Thymus (tissue), 11 donors: ENCODE measurements at regions not wholly inside any gene's neighbourhood (a gene's known extent, or its start where the extent isn't known, plus 50 kb on each side); places are given as distances from the start of the nearest gene placed in this dataset.

Experiments
- DNase-seq, 9 donors: peaks; one replicate each; pipeline ENCODE4 v3.0.0-alpha.2; 2013; ENCODE audit warnings: low spot score in 9 of 9, low read depth in 6 of 9, missing footprints in 1 of 9
- H3K27ac ChIP-seq, 2 donors: one replicate each; pipeline ENCODE4 v1.5.1; 2013; ENCODE audit warnings: control low read depth in 1 of 2, low read depth in 1 of 2, low read length in 1 of 2, mild to moderate bottlenecking in 1 of 2, moderate library complexity in 1 of 2
- H3K27me3 ChIP-seq, 2 donors: one replicate each; pipeline ENCODE4 v1.5.1; 2013; ENCODE audit warnings: low read length in 1 of 2; ENCODE audit not compliant: control insufficient read depth in 2 of 2, insufficient read depth in 1 of 2
- H3K36me3 ChIP-seq, 2 donors: one replicate each; pipeline ENCODE4 v1.5.1; 2013; ENCODE audit warnings: low read length in 1 of 2, mild to moderate bottlenecking in 1 of 2, moderate library complexity in 1 of 2; ENCODE audit not compliant: control insufficient read depth in 2 of 2, insufficient read depth in 2 of 2
- H3K4me1 ChIP-seq, 2 donors: one replicate each; pipeline ENCODE4 v1.5.1; 2013; ENCODE audit warnings: low read length in 2 of 2; ENCODE audit not compliant: control insufficient read depth in 2 of 2, insufficient read depth in 2 of 2
- H3K4me3 ChIP-seq, 2 donors: one replicate each; pipeline ENCODE4 v1.5.1; 2013; ENCODE audit warnings: low read length in 2 of 2, control low read depth in 1 of 2, mild to moderate bottlenecking in 1 of 2
- H3K9me3 ChIP-seq, 2 donors: one replicate each; pipeline ENCODE4 v1.5.1; 2013; ENCODE audit warnings: low read length in 1 of 2, mild to moderate bottlenecking in 1 of 2; ENCODE audit not compliant: control insufficient read depth in 2 of 2, insufficient read depth in 1 of 2
- WGBS: extraction: QIAGEN DNeasy Blood & Tissue Kit; methylation state at CpG from one replicate; pipeline ENCODE4 v1.1.7; 2013; 5-methylcytosine and 5-hydroxymethylcytosine counted together
- donor health status: healthy.

DNA sequence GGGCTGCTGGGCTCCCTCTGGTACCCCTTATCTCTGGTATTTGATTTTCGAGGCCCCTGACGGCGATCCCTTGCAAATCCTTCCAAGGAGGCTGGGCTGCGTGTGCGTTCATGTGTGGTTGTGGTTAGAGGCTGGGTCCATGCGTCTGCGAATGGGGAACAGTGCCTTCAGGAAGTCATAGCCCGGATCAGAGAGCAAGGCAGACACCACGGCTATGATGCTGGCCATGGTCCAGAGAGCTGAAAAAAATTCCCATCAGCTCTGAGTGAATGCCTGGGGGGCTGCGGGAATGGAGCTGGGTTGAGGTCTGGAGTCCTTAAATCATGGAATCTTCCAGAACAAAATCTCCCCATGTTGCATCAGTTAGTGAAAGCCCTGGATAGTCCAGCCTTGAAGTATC, 145.5 kb downstream of the ACKR3 start:
- peaks cover 0 to 3% of the 10 kb centered on the region in 2 donors for H3K4me1 ChIP-seq
- WGBS = 3% methylated on average over 10 of the region's 10 CpGs
- no peak overlapping the region for H3K4me3 ChIP-seq
- no peak overlapping the region for H3K27ac ChIP-seq
- DNase-seq = no peak
- H3K36me3 ChIP-seq = no peaks in the 10 kb centered on the region
- H3K27me3 ChIP-seq = peaks cover 0 to 15% of the 10 kb centered on the region in 2 donors
- no peaks in the 10 kb centered on the region for H3K9me3 ChIP-seq

- no peaks in the 10 kb centered on the region for H3K9me3 ChIP-seq
- H3K27me3 ChIP-seq = peaks cover 0 to 15% of the 10 kb centered on the region in 2 donors
- H3K4me3 ChIP-seq = no peak overlapping the region
- H3K36me3 ChIP-seq = no peaks in the 10 kb centered on the region
- H3K4me1 ChIP-seq = peaks cover 0 to 3% of the 10 kb centered on the region in 2 donors
- WGBS = 42% methylated on average over 16 of the region's 16 CpGs
- no peak for DNase-seq
- H3K27ac ChIP-seq = no peak overlapping the region
These were observed 145.9 kb downstream of the ACKR3 start for GRCh38 chr2:236715491-236715961.

DNA sequence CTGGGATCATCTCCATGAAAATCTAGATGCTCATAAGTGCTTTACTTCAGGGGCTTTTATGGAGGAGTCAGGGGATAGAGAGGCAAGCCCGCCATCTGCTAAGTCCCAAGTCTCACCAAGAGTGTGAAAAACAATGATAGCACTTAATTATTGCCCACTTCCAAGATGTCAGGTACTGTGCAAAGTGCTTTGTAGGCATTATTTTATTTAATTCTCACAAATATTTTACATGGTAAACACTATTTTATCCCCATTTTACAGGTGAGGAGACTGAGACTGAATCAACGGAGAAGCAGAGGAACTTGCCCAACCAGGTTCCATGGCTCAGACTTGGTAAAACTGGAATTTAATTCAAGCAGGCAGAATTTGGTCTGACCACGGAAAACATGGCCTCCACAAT, 147.5 kb downstream of the ACKR3 start:
- H3K9me3 ChIP-seq = no peaks in the 10 kb centered on the region
- DNase-seq = no peak
- peaks cover 0 to 3% of the 10 kb centered on the region in 2 donors for H3K4me1 ChIP-seq
- H3K36me3 ChIP-seq = no peaks in the 10 kb centered on the region
- H3K27me3 ChIP-seq = peaks cover 0 to 15% of the 10 kb centered on the region in 2 donors
- 95% methylated on average over 3 of the region's 3 CpGs for WGBS
- H3K4me3 ChIP-seq = no peak overlapping the region
- H3K27ac ChIP-seq = no peak overlapping the region

DNA sequence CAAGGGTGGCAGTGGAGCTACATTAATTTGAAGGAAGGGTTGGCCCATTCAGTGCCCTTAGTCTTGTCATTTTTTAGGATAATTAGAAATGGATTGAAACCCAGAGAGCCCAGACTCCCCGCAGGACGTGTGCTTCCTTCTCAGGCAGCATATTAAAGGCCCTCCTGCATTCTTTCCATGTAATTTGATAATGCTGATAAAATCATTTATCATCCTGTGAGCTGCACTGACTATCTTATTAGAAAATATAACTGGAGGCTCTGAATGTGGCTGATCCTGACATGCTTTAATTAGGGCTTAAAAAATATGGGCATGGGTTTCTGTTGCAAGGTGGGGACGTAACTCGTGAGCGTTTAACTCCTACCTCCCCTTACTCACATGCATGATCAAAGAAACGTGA, 148.1 kb downstream of the ACKR3 start:
- peaks cover 0 to 3% of the 10 kb centered on the region in 2 donors for H3K4me1 ChIP-seq
- no peak for DNase-seq
- H3K4me3 ChIP-seq = no peak overlapping the region
- peaks cover 0 to 15% of the 10 kb centered on the region in 2 donors for H3K27me3 ChIP-seq
- no peaks in the 10 kb centered on the region for H3K36me3 ChIP-seq
- no peak overlapping the region for H3K27ac ChIP-seq
- 86% methylated on average over 6 of the region's 6 CpGs for WGBS
- no peaks in the 10 kb centered on the region for H3K9me3 ChIP-seq

DNA sequence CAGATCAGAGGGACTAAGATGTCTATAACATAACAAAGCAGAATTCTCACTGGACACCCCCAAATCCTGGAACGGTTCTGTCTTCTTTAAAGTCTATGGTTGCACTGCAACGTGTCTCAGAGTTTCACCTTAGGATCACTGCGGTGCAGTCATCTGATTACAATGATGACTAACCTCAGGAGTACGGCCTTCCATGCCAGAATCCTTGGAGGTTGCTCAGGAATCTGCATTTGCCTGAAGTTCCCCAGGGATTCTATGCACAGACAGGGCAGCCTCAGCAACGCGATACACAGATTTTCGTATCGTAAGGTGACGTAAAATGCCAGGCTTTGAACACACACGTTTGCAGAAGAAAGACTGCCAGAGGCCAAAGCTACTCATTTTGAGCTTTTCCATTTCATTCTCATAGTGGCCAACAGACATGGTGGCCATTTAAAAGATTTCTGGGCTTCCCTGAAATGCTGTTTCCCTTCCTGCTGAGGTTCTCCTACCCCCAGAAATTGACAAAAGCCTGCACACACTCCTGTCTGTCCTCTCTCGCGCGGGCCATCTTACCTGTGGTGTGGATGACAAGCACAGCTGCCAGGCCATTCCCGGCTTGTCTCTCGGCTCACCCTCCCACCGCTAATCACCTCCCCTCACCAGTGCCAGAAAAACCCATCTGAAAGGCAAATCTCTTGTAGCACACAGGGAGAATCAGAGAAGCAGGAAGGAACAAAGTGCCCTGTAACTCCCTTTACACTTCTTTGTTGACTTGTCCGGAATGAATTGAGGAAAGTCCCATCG, 148.8 kb downstream of the ACKR3 start:
- H3K9me3 ChIP-seq = no peaks in the 10 kb centered on the region
- no peak for DNase-seq
- no peak overlapping the region for H3K4me3 ChIP-seq
- peaks cover 0 to 15% of the 10 kb centered on the region in 2 donors for H3K27me3 ChIP-seq
- H3K27ac ChIP-seq = no peak overlapping the region
- 94% methylated on average over 18 of the region's 18 CpGs for WGBS
- peaks cover 0 to 3% of the 10 kb centered on the region in 2 donors for H3K4me1 ChIP-seq
- no peaks in the 10 kb centered on the region for H3K36me3 ChIP-seq

DNA sequence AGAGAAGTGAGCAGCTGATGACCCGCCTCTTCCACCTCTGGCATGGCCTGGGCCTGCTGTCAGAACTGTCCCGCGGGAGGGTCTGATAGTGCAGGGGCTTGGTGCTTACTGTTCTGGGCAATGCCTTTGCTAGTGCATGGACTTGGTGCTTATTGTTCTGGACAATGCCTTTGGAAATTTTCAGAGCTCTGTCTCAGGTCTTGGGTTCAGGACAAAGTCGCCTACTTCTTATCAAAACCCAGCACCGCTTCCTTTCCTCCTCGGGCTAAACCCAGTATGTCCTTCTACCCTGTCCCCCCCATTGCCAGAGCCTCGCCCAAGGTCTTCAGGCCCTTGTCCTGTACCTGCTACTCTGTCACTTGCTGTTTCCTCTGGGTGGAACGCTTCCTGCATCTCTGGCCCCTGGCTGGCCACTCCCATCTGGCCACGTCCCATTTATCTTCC, 149.6 kb downstream of the ACKR3 start:
- H3K36me3 ChIP-seq = no peaks in the 10 kb centered on the region
- H3K27ac ChIP-seq = no peak overlapping the region
- DNase-seq = no peak
- no peak overlapping the region for H3K4me3 ChIP-seq
- H3K27me3 ChIP-seq = peaks cover 0 to 15% of the 10 kb centered on the region in 2 donors
- WGBS = 84% methylated on average over 9 of the region's 9 CpGs
- no peaks in the 10 kb centered on the region for H3K9me3 ChIP-seq
- peaks cover 0 to 3% of the 10 kb centered on the region in 2 donors for H3K4me1 ChIP-seq

DNA sequence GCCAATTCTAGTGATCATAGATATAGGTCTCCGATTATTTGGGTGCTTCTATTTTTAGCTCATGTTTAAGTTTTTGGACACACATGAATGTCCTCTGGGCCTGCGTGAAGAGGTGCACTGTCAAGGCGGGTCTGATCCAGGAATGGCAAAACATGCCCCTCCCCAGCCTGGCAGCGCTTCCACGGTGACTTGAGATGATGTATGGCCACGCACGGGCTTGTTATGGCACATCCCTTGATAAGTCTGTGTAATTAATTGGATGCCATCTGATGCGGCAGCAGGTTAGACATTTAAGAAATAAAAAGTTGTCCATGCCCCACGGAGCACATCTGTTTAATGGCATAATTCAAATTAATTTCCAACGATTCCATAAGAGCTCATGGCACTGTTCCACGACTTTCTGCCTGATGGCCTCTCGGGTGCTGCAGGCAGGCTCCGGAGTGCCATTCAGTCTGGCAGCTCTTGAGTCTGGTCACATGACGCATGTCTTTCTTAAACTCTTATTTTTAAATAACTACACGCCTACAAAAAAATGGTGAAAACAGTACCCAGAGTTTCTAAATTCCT, 151.4 kb downstream of the ACKR3 start:
- 92% methylated on average over 15 of the region's 15 CpGs for WGBS
- Histone ChIP-seq H3K27me3 (peaks cover 0 to 5% of the 10 kb centered on the region in 2 donors), H3K4me1 (no peaks in the 10 kb centered on the region), H3K9me3 (no peaks in the 10 kb centered on the region), H3K36me3 (no peaks in the 10 kb centered on the region), H3K27ac (no peak overlapping the region), H3K4me3 (no peak overlapping the region)
- DNase-seq = no peak

- H3K4me3 ChIP-seq = no peak overlapping the region
- no peaks in the 10 kb centered on the region for H3K36me3 ChIP-seq
- no peak for DNase-seq
- H3K4me1 ChIP-seq = no peaks in the 10 kb centered on the region
- no peak overlapping the region for H3K27ac ChIP-seq
- 98% methylated on average over 6 of the region's 6 CpGs for WGBS
- no peaks in the 10 kb centered on the region for H3K27me3 ChIP-seq
- H3K9me3 ChIP-seq = no peaks in the 10 kb centered on the region
These were observed 154.6 kb downstream of the ACKR3 start for GRCh38 chr2:236724200-236724599.

DNA sequence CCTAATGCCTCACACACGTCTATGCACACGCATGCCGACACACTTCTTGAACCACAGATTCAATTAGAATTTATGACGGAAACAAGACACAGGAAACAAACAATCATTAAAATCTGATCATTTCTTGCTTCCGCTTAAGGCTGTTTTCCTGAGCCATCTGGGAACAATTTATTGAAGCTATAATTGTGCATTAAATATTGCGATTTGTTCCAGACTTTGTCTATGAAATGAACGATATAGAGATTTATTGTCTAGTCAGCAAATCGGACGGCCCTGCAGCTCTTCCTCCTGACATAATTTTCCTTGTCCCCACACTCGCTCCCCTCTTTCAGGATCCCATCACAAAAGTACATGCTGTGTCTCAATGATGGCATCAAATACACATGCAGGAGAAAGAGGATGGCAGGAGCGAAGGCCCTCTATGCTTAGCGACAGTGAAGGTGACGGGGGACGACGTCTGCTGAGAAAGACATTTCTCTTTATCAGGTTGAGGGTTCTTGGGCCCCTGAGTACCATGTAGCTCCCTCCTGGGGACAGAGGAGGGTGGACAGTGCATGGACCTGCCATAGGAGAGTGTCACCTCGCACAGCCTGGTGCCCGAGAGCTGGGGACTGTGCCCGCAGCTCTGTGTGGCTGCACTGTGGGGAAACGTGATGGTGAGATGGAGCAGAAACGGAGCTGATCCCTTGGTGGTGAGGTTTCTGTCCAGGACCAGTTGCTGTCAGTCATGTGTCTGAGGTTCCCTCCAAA, 157.3 kb downstream of the ACKR3 start:
- no peaks in the 10 kb centered on the region for H3K36me3 ChIP-seq
- no peak overlapping the region for H3K27ac ChIP-seq
- H3K4me1 ChIP-seq = no peaks in the 10 kb centered on the region
- 96% methylated on average over 20 of the region's 20 CpGs for WGBS
- H3K9me3 ChIP-seq = no peaks in the 10 kb centered on the region
- DNase-seq = no peak
- no peaks in the 10 kb centered on the region for H3K27me3 ChIP-seq
- no peak overlapping the region for H3K4me3 ChIP-seq
